ENCODE measurements at regions not wholly inside any gene's neighbourhood (a gene's known extent, or its start where the extent isn't known, plus 50 kb on each side); places are given as distances from the start of the nearest gene placed in this dataset.

DNA sequence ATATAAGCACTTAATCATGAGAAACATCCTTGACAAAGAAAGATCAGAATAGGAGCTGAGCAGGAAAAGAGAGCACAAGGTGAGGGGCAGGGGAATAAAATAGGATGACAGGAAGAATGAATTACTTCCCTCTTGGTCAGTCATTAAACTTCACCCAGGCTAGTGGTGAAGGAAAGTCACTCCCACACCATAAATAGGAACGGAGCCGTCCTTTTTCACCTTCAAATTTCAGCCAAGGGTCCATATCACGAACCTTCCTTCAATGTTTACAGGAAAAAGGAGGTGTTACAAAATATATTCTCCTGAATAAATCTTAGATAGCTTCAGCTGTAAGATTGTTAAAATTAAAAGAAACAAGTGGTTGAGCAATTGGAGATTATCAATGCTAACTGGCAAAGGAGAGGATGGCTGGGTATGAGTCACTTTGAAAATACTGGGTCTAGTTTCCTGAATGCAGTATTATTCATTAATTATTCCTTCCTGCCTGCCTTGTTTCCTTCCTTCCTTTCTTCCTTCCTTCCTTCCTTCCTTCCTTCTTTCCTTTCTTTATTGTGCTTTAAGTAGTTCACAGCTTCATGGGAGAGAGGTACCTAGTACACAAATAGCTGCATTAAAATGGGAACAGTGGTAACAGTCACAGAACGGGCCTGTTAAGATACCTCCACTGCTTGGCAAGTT, 292.3 kb upstream of the ID2 start:
- TF ChIP-seq EZH2phosphoT487 (IDR thresholded peaks at IDR 0.05; ENCODE audit: insufficient read depth, low read depth), result no peak
- no peak for TF ChIP-seq EZH2 (IDR thresholded peaks at IDR 0.05; ENCODE audit: insufficient read depth, poor library complexity, severe bottlenecking)

All from GM23248 (cell line).